HCT116 (cell line): ENCODE measurements at regions not wholly inside any gene's neighbourhood (a gene's known extent, or its start where the extent isn't known, plus 50 kb on each side); places are given as distances from the start of the nearest gene placed in this dataset.

Experiments
- ATAC-seq: fragments of 200-7000 bp; cut with Tn5 transposase; 2 replicates; pipeline ENCODE4 v1.9.1; 2020; ENCODE audit warnings: mild to moderate bottlenecking, moderate library complexity
- BruUV-seq: library from RNA; stranded (reverse); fragments of 400-500 nt; replicated peaks from 2 replicates; lab custom pipeline; 2021; lab: Mats Ljungman, UMichigan
- CTCF ChIA-PET: fragments of 300-600 bp; sonication (Branson Sonifier 250); formaldehyde crosslinking; loops from one replicate; lab custom pipeline; 2021; ENCODE audit warnings: antibody characterized with exemption; lab: Charles Lee
- POLR2A ChIA-PET: fragments of 300-600, 350-600 bp; sonication (Branson Sonifier 250); formaldehyde crosslinking; loops from one replicate; lab custom pipeline; 2021; ENCODE audit warnings: antibody characterized with exemption; lab: Charles Lee
- RAD21 ChIA-PET, 2 experiments: fragments of 300-600 bp; sonication (Branson Sonifier 250); formaldehyde crosslinking; loops; one replicate each; lab custom pipeline; 2023; ENCODE audit warnings: low total read pairs in 2 of 2; ENCODE audit not compliant: uncharacterized antibody in 2 of 2, unreplicated experiment in 2 of 2, low non-redundant PET in 1 of 2; lab: Charles Lee
- DNase-seq: peaks from one replicate; pipeline ENCODE4 v3.0.0-alpha.2; 2010; ENCODE audit warnings: low read depth, low spot score
- H2AFZ ChIP-seq: fragments of 200-600 bp; shearing (Covaris generic), sonication (generic); 2 replicates; pipeline ENCODE4 v1.6.1; 2017; ENCODE audit warnings: low read depth, mixed run types, mixed read lengths, antibody characterized with exemption, low read length; ENCODE audit not compliant: poor library complexity, severe bottlenecking
- H3K27ac ChIP-seq: 2 replicates; pipeline ENCODE4 v1.5.1; 2012; ENCODE audit warnings: low read depth, low read length
- H3K27me3 ChIP-seq: fragments of 200-600 bp; sonication (generic); 2 replicates; pipeline ENCODE4 v1.6.1; 2016; ENCODE audit warnings: mixed run types, low read length, mixed read lengths; ENCODE audit not compliant: insufficient read depth
- H3K36me3 ChIP-seq, 2 experiments: fragments of 200-500 bp in 1 of 2; fragments of 200-600 bp in 1 of 2; sonication (Bioruptor generic) in 1 of 2; sonication (generic) in 1 of 2; 2 replicates each; pipeline versions ENCODE4 v1.5.1 to v1.6.1; 2014 to 2016; ENCODE audit warnings: low read length in 2 of 2, inconsistent platforms in 1 of 2, mixed read lengths in 1 of 2, mixed run types in 1 of 2; ENCODE audit not compliant: insufficient read depth in 2 of 2, control insufficient read depth in 1 of 2
- H3K4me1 ChIP-seq, 2 experiments: fragments of 200-600 bp in 1 of 2; sonication (generic) in 1 of 2; 2 replicates each; pipeline versions ENCODE4 v1.5.1 to v1.6.1; 2012 to 2017; ENCODE audit warnings: low read length in 2 of 2, inconsistent platforms in 1 of 2, mild to moderate bottlenecking in 1 of 2, mixed read lengths in 1 of 2, mixed run types in 1 of 2, moderate library complexity in 1 of 2; ENCODE audit not compliant: insufficient read depth in 2 of 2, control insufficient read depth in 1 of 2
- H3K4me2 ChIP-seq: fragments of 200-600 bp; sonication (generic); 2 replicates; pipeline ENCODE4 v1.6.1; 2017; ENCODE audit warnings: mixed run types, low read length, mixed read lengths
- H3K4me3 ChIP-seq, 2 experiments: fragments of 200-600 bp in 1 of 2; sonication (generic) in 1 of 2; replicated peaks in 1 of 2; 2 replicates each; pipeline ENCODE4 v1.5.1; 2011 to 2016; ENCODE audit warnings: low read length in 2 of 2, control low read depth in 1 of 2, low read depth in 1 of 2, mild to moderate bottlenecking in 1 of 2, mixed read lengths in 1 of 2, mixed run types in 1 of 2
- H3K79me2 ChIP-seq: fragments of 200-600 bp; sonication (generic); 2 replicates; pipeline ENCODE4 v1.6.1; 2017; ENCODE audit warnings: mild to moderate bottlenecking, mixed run types, low read length, moderate library complexity, mixed read lengths; ENCODE audit not compliant: insufficient read depth
- H3K9ac ChIP-seq: fragments of 200-600 bp; sonication (generic); 2 replicates; pipeline ENCODE4 v1.6.1; 2016; ENCODE audit warnings: low read length, mixed read lengths
- H3K9me2 ChIP-seq: fragments of 200-600 bp; sonication (generic), shearing (Covaris generic); 2 replicates; pipeline ENCODE4 v1.6.1; 2017; ENCODE audit warnings: mixed run types, mild to moderate bottlenecking, moderate library complexity; ENCODE audit not compliant: insufficient read depth
- H3K9me3 ChIP-seq, 2 experiments: fragments of 200-500 bp in 1 of 2; fragments of 200-600 bp in 1 of 2; sonication (Bioruptor generic) in 1 of 2; sonication (generic) in 1 of 2; 2 replicates each; pipeline ENCODE4 v1.6.1; 2014 to 2017; ENCODE audit warnings: low read length in 2 of 2, mixed read lengths in 2 of 2, inconsistent platforms in 1 of 2, low read depth in 1 of 2, mild to moderate bottlenecking in 1 of 2, mixed run types in 1 of 2, moderate library complexity in 1 of 2; ENCODE audit not compliant: control insufficient read depth in 1 of 2, insufficient read depth in 1 of 2
- H4K20me1 ChIP-seq: fragments of 200-600 bp; sonication (generic), shearing (Covaris generic); 2 replicates; pipeline ENCODE4 v1.6.1; 2017; ENCODE audit warnings: mixed run types, mild to moderate bottlenecking, moderate library complexity; ENCODE audit not compliant: insufficient read depth
- CBX3 ChIP-seq: IDR thresholded peaks from 2 replicates; pipeline ENCODE4 v1.6.1; 2012; ENCODE audit warnings: low read depth
- CEBPB ChIP-seq: IDR thresholded peaks from 2 replicates; pipeline ENCODE4 v1.6.1; 2012; ENCODE audit warnings: low read depth
- ELF1 ChIP-seq: IDR thresholded peaks from 2 replicates; pipeline ENCODE4 v1.6.1; 2012; ENCODE audit warnings: low read depth, borderline replicate concordance
- JUND ChIP-seq: IDR thresholded peaks from 2 replicates; pipeline ENCODE4 v1.6.1; 2012
- POLR2AphosphoS5 ChIP-seq: IDR thresholded peaks from 2 replicates; pipeline ENCODE4 v1.6.1; 2011; ENCODE audit warnings: mild to moderate bottlenecking, low read depth, low read length, moderate library complexity
- RAD21 ChIP-seq: IDR thresholded peaks from 2 replicates; pipeline ENCODE4 v1.6.1; 2012; ENCODE audit warnings: low read depth, mild to moderate bottlenecking
- SIN3A ChIP-seq: IDR thresholded peaks from 2 replicates; pipeline ENCODE4 v1.6.1; 2012; ENCODE audit warnings: low read depth
- SP1 ChIP-seq: IDR thresholded peaks from 2 replicates; pipeline ENCODE4 v1.6.1; 2012; ENCODE audit warnings: low read depth
- SRF ChIP-seq: IDR thresholded peaks from 2 replicates; pipeline ENCODE4 v1.6.1; 2012; ENCODE audit warnings: low read depth
- YY1 ChIP-seq: IDR thresholded peaks from 2 replicates; pipeline ENCODE4 v1.6.1; 2011; ENCODE audit warnings: low read length, low read depth, moderate library complexity, mild to moderate bottlenecking; ENCODE audit not compliant: insufficient replicate concordance; ENCODE audit errors: extremely low read depth
- intact Hi-C: fragments of 100-400 bp; cut with micrococcal nuclease; formaldehyde crosslinking; loops from 2 replicates; pipeline ENCODE4 v1.10.0; 2022
- TF ChIP-seq, protein P1 (sequence below): IDR thresholded peaks from 2 replicates; pipeline ENCODE4 v1.6.1; 2012
- TF ChIP-seq, protein P2 (sequence below): IDR thresholded peaks from 2 replicates; pipeline ENCODE4 v1.6.1; 2011; ENCODE audit warnings: mild to moderate bottlenecking, low read length, moderate library complexity; ENCODE audit not compliant: insufficient replicate concordance; ENCODE audit errors: extremely low read depth

DNA sequence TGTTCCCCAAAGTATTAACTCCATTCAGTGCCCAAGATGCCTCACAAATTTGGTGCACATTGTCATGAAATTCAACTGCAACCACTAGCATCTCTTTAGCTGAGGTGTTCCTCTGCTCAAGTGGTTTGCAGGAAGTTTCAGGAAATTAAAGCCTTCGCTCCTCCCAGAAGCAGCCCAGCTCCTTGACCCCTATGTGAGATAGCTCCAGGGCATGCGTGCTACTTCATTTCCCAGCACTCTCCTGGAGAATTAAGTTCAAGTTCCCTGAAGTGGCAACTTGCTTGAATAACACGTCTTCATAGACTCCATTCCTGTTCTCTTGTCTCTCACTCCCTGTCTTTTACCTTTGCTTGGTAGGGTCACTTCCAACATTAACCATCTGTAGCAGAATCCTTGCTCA, 750.3 kb downstream of the REEP3 start:
- CTCF ChIA-PET: no interaction called here
- ATAC-seq (no peak), DNase-seq (no peak)
- no peaks in the 10 kb centered on the region for H3K79me2 ChIP-seq
- POLR2A ChIA-PET: no interaction called here
- TF ChIP-seq POLR2AphosphoS5 (no peak), JUND (no peak), SP1 (no peak), CBX3 (no peak), SRF (no peak), CEBPB (no peak), YY1 (no peak), RAD21 (no peak), ELF1 (no peak), SIN3A (no peak)
- TF ChIP-seq, protein P1, sequence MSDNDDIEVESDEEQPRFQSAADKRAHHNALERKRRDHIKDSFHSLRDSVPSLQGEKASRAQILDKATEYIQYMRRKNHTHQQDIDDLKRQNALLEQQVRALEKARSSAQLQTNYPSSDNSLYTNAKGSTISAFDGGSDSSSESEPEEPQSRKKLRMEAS: no peak
- TF ChIP-seq, protein P2, sequence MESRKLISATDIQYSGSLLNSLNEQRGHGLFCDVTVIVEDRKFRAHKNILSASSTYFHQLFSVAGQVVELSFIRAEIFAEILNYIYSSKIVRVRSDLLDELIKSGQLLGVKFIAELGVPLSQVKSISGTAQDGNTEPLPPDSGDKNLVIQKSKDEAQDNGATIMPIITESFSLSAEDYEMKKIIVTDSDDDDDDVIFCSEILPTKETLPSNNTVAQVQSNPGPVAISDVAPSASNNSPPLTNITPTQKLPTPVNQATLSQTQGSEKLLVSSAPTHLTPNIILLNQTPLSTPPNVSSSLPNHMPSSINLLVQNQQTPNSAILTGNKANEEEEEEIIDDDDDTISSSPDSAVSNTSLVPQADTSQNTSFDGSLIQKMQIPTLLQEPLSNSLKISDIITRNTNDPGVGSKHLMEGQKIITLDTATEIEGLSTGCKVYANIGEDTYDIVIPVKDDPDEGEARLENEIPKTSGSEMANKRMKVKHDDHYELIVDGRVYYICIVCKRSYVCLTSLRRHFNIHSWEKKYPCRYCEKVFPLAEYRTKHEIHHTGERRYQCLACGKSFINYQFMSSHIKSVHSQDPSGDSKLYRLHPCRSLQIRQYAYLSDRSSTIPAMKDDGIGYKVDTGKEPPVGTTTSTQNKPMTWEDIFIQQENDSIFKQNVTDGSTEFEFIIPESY: no peak
- H3K36me3 ChIP-seq: no peaks in the 10 kb centered on the region
- no peaks in the 10 kb centered on the region for H3K9me2 ChIP-seq
- no peaks in the 10 kb centered on the region for H3K27me3 ChIP-seq
- H3K9ac ChIP-seq: no peak overlapping the region
- H4K20me1 ChIP-seq: no peaks in the 10 kb centered on the region
- H3K4me2 ChIP-seq: no peak overlapping the region
- intact Hi-C loops: no loop called here
- H3K9me3 ChIP-seq: no peaks in the 10 kb centered on the region
- RAD21 ChIA-PET: no interaction called here
- H3K4me3 ChIP-seq: no peak overlapping the region
- no peak overlapping the region for H2AFZ ChIP-seq
- no peak overlapping the region for H3K27ac ChIP-seq
- no TSS peak for BruUV-seq
- no peaks in the 10 kb centered on the region for H3K4me1 ChIP-seq
